Panc1 (cell line): ENCODE measurements at regions not wholly inside any gene's neighbourhood (a gene's known extent, or its start where the extent isn't known, plus 50 kb on each side); places are given as distances from the start of the nearest gene placed in this dataset.

Experiments
- ATAC-seq: fragments of 200-7000 bp; cut with Tn5 transposase; 2 replicates; pipeline ENCODE4 v1.9.1; 2020; ENCODE audit warnings: mild to moderate bottlenecking, moderate library complexity
- BruUV-seq: library from RNA; stranded (reverse); fragments of 400-500 nt; replicated peaks from 2 replicates; lab custom pipeline; 2021; lab: Mats Ljungman, UMichigan
- CTCF ChIA-PET: fragments of 300-600 bp; sonication (Branson Sonifier 250); formaldehyde crosslinking; loops from one replicate; lab custom pipeline; 2022; ENCODE audit warnings: antibody characterized with exemption; lab: Charles Lee
- POLR2A ChIA-PET: fragments of 300-600 bp; sonication (Branson Sonifier 250); formaldehyde crosslinking; loops from one replicate; lab custom pipeline; 2022; ENCODE audit warnings: antibody characterized with exemption; lab: Charles Lee
- DNase-seq: peaks from one replicate; pipeline ENCODE4 v3.0.0-alpha.2; 2010; ENCODE audit warnings: low read depth, low spot score
- H3K27ac ChIP-seq: 2 replicates; pipeline ENCODE4 v1.5.1; 2011; ENCODE audit warnings: mild to moderate bottlenecking, low read length, inconsistent platforms
- H3K27me3 ChIP-seq: fragments of 200-500 bp; sonication (Bioruptor generic); 2 replicates; pipeline ENCODE4 v1.6.0; 2014; ENCODE audit warnings: low read length, inconsistent platforms; ENCODE audit not compliant: control insufficient read depth, insufficient read depth
- H3K36me3 ChIP-seq: fragments of 200-500 bp; sonication (Bioruptor generic); 2 replicates; pipeline ENCODE4 v1.5.1; 2014; ENCODE audit warnings: inconsistent platforms, mild to moderate bottlenecking, low read length, moderate library complexity; ENCODE audit not compliant: control insufficient read depth, insufficient read depth
- H3K4me1 ChIP-seq: 2 replicates; pipeline ENCODE4 v1.5.1; 2011; ENCODE audit warnings: inconsistent platforms, mild to moderate bottlenecking, low read length, moderate library complexity; ENCODE audit not compliant: control insufficient read depth, insufficient read depth
- H3K4me3 ChIP-seq, 2 experiments: 2 replicates each; pipeline ENCODE4 v1.5.1; 2011 to 2012; ENCODE audit warnings: low read depth in 2 of 2, low read length in 2 of 2, mild to moderate bottlenecking in 2 of 2, inconsistent platforms in 1 of 2, moderate library complexity in 1 of 2
- H3K9me3 ChIP-seq: fragments of 200-500 bp; sonication (Bioruptor generic); 2 replicates; pipeline ENCODE4 v1.5.1; 2014; ENCODE audit warnings: low read depth, mild to moderate bottlenecking, inconsistent platforms, low read length, moderate library complexity; ENCODE audit not compliant: control insufficient read depth, insufficient read depth
- CTCF ChIP-seq: fragments of 450-650 bp; IDR thresholded peaks from 2 replicates; pipeline ENCODE4 v1.5.1; 2017; ENCODE audit warnings: mild to moderate bottlenecking
- POLR2AphosphoS5 ChIP-seq: IDR thresholded peaks from 2 replicates; pipeline ENCODE4 v1.6.1; 2012; ENCODE audit warnings: mild to moderate bottlenecking, low read depth, low read length, moderate library complexity
- SIN3A ChIP-seq: IDR thresholded peaks from 2 replicates; pipeline ENCODE4 v1.6.1; 2012; ENCODE audit warnings: low read depth, mild to moderate bottlenecking, low read length, moderate library complexity, borderline replicate concordance; ENCODE audit not compliant: insufficient read depth
- TCF7L2 ChIP-seq: IDR thresholded peaks from 2 replicates; pipeline ENCODE4 v1.6.1; 2011; ENCODE audit warnings: mild to moderate bottlenecking, low read depth, low read length, inconsistent platforms
- in situ Hi-C: cut with HindIII; loops from 2 replicates; pipeline ENCODE4 v1.10.0; 2016; ENCODE audit warnings: low sequenced_read_pairs, low pct_unique_long_range_greater_than_20kb
- intact Hi-C: fragments of 100-400 bp; cut with micrococcal nuclease; formaldehyde crosslinking; loops from one replicate; pipeline ENCODE4 v1.10.0; 2022; ENCODE audit not compliant: unreplicated experiment
- TF ChIP-seq, protein P1 (sequence below), 2 experiments: IDR thresholded peaks; 2 replicates each; pipeline ENCODE4 v1.6.1; 2011 to 2012; ENCODE audit warnings: low read depth in 2 of 2, control low read depth in 1 of 2, low read length in 1 of 2, mild to moderate bottlenecking in 1 of 2, moderate library complexity in 1 of 2; ENCODE audit not compliant: insufficient read depth in 1 of 2

DNA sequence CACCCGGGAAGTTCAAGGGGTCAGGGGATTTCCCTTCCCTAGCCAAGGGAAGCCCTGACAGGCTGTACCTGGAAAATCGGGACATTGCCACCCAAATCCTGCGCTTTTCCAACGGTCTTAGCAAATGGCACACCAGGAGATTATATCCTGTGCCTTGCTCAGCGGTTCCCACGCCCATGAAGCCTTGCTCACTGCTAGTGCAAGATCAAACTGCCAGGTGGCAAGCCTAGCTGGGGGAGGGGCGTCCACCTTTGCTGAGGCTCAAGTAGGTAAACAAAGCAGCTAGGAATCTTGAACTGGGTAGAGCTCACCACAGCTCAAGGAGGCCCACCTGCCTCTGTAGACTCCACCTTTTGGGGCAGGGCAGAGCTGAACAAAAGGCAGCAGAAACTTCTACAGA is 1794.5 kb downstream of the PCDH9 start:
- H3K27me3 ChIP-seq = no peaks in the 10 kb centered on the region
- H3K4me1 ChIP-seq = no peaks in the 10 kb centered on the region
- H3K4me3 ChIP-seq = no peak overlapping the region
- ChIA-PET POLR2A (no interaction called here), CTCF (no interaction called here)
- BruUV-seq = no TSS peak
- TF ChIP-seq POLR2AphosphoS5 = no peak
- no peak for TF ChIP-seq SIN3A
- TF ChIP-seq CTCF = no peak
- no peak for TF ChIP-seq TCF7L2
- TF ChIP-seq, protein P1, sequence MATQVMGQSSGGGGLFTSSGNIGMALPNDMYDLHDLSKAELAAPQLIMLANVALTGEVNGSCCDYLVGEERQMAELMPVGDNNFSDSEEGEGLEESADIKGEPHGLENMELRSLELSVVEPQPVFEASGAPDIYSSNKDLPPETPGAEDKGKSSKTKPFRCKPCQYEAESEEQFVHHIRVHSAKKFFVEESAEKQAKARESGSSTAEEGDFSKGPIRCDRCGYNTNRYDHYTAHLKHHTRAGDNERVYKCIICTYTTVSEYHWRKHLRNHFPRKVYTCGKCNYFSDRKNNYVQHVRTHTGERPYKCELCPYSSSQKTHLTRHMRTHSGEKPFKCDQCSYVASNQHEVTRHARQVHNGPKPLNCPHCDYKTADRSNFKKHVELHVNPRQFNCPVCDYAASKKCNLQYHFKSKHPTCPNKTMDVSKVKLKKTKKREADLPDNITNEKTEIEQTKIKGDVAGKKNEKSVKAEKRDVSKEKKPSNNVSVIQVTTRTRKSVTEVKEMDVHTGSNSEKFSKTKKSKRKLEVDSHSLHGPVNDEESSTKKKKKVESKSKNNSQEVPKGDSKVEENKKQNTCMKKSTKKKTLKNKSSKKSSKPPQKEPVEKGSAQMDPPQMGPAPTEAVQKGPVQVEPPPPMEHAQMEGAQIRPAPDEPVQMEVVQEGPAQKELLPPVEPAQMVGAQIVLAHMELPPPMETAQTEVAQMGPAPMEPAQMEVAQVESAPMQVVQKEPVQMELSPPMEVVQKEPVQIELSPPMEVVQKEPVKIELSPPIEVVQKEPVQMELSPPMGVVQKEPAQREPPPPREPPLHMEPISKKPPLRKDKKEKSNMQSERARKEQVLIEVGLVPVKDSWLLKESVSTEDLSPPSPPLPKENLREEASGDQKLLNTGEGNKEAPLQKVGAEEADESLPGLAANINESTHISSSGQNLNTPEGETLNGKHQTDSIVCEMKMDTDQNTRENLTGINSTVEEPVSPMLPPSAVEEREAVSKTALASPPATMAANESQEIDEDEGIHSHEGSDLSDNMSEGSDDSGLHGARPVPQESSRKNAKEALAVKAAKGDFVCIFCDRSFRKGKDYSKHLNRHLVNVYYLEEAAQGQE (IDR thresholded peaks at IDR 0.05; ENCODE audit: insufficient read depth in 1 of 2, low read depth in 2 of 2, low read length in 1 of 2) = no peak
- H3K27ac ChIP-seq = no peak overlapping the region
- H3K36me3 ChIP-seq = no peaks in the 10 kb centered on the region
- no peak for ATAC-seq
- no peaks in the 10 kb centered on the region for H3K9me3 ChIP-seq
- intact Hi-C loops (no loop called here), in situ Hi-C loops (no loop called here)
- DNase-seq = no peak

GRCh38 chr13:65417953-65418352 is 1812.2 kb downstream of the PCDH9 start:
- intact Hi-C loops (no loop called here), in situ Hi-C loops (no loop called here)
- DNase-seq (no peak), ATAC-seq (no peak)
- ChIA-PET POLR2A (no interaction called here), CTCF (no interaction called here)
- no TSS peak for BruUV-seq
- Histone ChIP-seq H3K27me3 (no peaks in the 10 kb centered on the region), H3K4me1 (no peaks in the 10 kb centered on the region), H3K36me3 (no peaks in the 10 kb centered on the region), H3K9me3 (no peaks in the 10 kb centered on the region), H3K27ac (no peak overlapping the region), H3K4me3 (no peak overlapping the region)
- TF ChIP-seq, protein P1 (IDR thresholded peaks at IDR 0.05; ENCODE audit: insufficient read depth in 1 of 2, low read depth in 2 of 2, low read length in 1 of 2) = no peak
- TF ChIP-seq CTCF (no peak), POLR2AphosphoS5 (no peak), TCF7L2 (no peak), SIN3A (no peak)
